ENCODE measurements at regions not wholly inside any gene's neighbourhood (a gene's known extent, or its start where the extent isn't known, plus 50 kb on each side); places are given as distances from the start of the nearest gene placed in this dataset.

- Histone ChIP-seq H3K9me3 (ENCODE audit: control insufficient read depth, low read depth, low read length) (no peaks in the 10 kb centered on the region), H3K79me2 (ENCODE audit: insufficient read depth, low read length) (no peaks in the 10 kb centered on the region), H4K20me1 (ENCODE audit: control insufficient read depth, insufficient read depth, insufficient read length) (no peaks in the 10 kb centered on the region), H3K14ac (ENCODE audit: insufficient read depth, low read length) (no peak overlapping the region), H2BK5ac (ENCODE audit: insufficient read length, low read length) (no peak overlapping the region), H4K8ac (replicated peaks; ENCODE audit: insufficient read length, low read depth, low read length) (no peak overlapping the region), H4K5ac (ENCODE audit: insufficient read length, low read depth, low read length) (no peak overlapping the region), H2AK5ac (ENCODE audit: insufficient read length, low read length) (no peak overlapping the region), H3K56ac (ENCODE audit: insufficient read length, low read depth, low read length) (no peak overlapping the region), H3K18ac (ENCODE audit: insufficient read length, low read depth, low read length) (no peak overlapping the region), H3K4ac (ENCODE audit: low read depth, low read length) (no peak overlapping the region), H2BK20ac (ENCODE audit: low read depth, low read length, poor library complexity, severe bottlenecking) (no peak overlapping the region), H4K91ac (ENCODE audit: insufficient read length, low read depth, low read length) (no peak overlapping the region), H2BK120ac (ENCODE audit: low read depth, low read length, poor library complexity, severe bottlenecking) (no peak overlapping the region), H3K4me1 (ENCODE audit: insufficient read depth, low read length) (no peaks in the 10 kb centered on the region), H3K23me2 (ENCODE audit: insufficient read length, low read depth, low read length, poor library complexity, severe bottlenecking) (no peaks in the 10 kb centered on the region), H2BK15ac (ENCODE audit: low read depth, low read length) (no peak overlapping the region), H3K79me1 (ENCODE audit: insufficient read depth, low read depth, low read length, poor library complexity, severe bottlenecking) (no peaks in the 10 kb centered on the region), H3K9ac (ENCODE audit: extremely low read depth, insufficient read length, low read length) (no peak overlapping the region), H3K4me2 (ENCODE audit: insufficient read depth, insufficient read length, low read length) (no peak overlapping the region), H3K27me3 (ENCODE audit: insufficient read depth, low read length) (no peaks in the 10 kb centered on the region), H2BK12ac (ENCODE audit: insufficient read length, low read depth, low read length) (no peak overlapping the region), H2AFZ (ENCODE audit: low read length) (no peak overlapping the region), H3K27ac (ENCODE audit: insufficient read length, low read depth, low read length) (no peak overlapping the region), H3K23ac (ENCODE audit: insufficient read length, low read depth, low read length) (no peak overlapping the region), H3T11ph (ENCODE audit: low read length) (no peak overlapping the region)
- Mint-ChIP-seq H3K36me3 (ENCODE audit: insufficient read depth in 1 of 3, low read depth in 3 of 3) (no peaks in the 10 kb centered on the region), H3K27ac (no peak overlapping the region), H3K4me1 (no peaks in the 10 kb centered on the region), H3K4me3 (no peak overlapping the region), H3K9me3 (peaks cover 0 to under 1% of the 10 kb centered on the region in 2 experiments; a peak in 1 of 5 replicates), H3K27me3 (ENCODE audit: low read depth) (no peaks in the 10 kb centered on the region; the same call in 1 of the 2 replicates)
- 100% methylated on average over 1 of the region's 2 CpGs for WGBS (ENCODE audit: extremely low coverage, insufficient read length, low lambda C conversion rate)
- no peak for TF ChIP-seq CTCF (conservative IDR thresholded peaks at IDR 0.05)
- no peak for DNase-seq
Observed at GRCh38 chr1:56081736-56082135, 497.6 kb downstream of the PLPP3 start.

Data from H9 (cell line).